Peyer's patch (tissue), 4 donors: ENCODE measurements at regions not wholly inside any gene's neighbourhood (a gene's known extent, or its start where the extent isn't known, plus 50 kb on each side); places are given as distances from the start of the nearest gene placed in this dataset.
A peak's percentile ranks its signal among the peaks of the same experiment; 100 is the strongest.

Source experiments
- DNase-seq, 3 donors: peaks; one replicate each; pipeline ENCODE4 v3.0.0-alpha.2; 2017 to 2019
- H3K27ac ChIP-seq, 4 donors: fragments of 200-600 bp; sonication (generic); one replicate each; pipeline ENCODE4 v1.5.1; 2016 to 2019
- H3K27me3 ChIP-seq, 2 donors: fragments of 200-600 bp; sonication (generic); one replicate each; pipeline ENCODE4 v1.5.1; 2019
- H3K36me3 ChIP-seq, 3 donors: fragments of 200-600 bp; sonication (generic); one replicate each; pipeline ENCODE4 v1.5.1; 2016 to 2019
- H3K4me1 ChIP-seq, 4 donors: fragments of 200-600 bp; sonication (generic); one replicate each; pipeline ENCODE4 v1.5.1; 2016 to 2019
- H3K4me3 ChIP-seq, 4 donors: fragments of 200-600 bp; sonication (generic); 1 replicate in 3 of 4; 2 replicates in 1 of 4; pipeline ENCODE4 v1.5.1; 2016 to 2019; ENCODE audit warnings: mild to moderate bottlenecking in 1 of 4
- H3K9me3 ChIP-seq, 4 donors: fragments of 200-600 bp; sonication (generic); one replicate each; pipeline ENCODE4 v1.5.1; 2016 to 2019; ENCODE audit warnings: mild to moderate bottlenecking in 1 of 4
- POLR2A ChIP-seq, 2 donors: fragments of 450-650 bp; IDR thresholded peaks; one replicate each; pipeline ENCODE4 v1.5.1; 2017; ENCODE audit warnings: antibody characterized with exemption in 2 of 2, mild to moderate bottlenecking in 2 of 2, moderate library complexity in 2 of 2
- TF ChIP-seq, protein P1 (sequence below), 6 experiments: fragments of 450-650 bp in 4 of 6; fragments of 200-600 bp in 2 of 6; sonication (generic) in 1 of 6; IDR thresholded peaks; one replicate each; pipeline ENCODE4 v1.5.1; 2017 to 2019; ENCODE audit warnings: antibody characterized with exemption in 6 of 6, mild to moderate bottlenecking in 3 of 6, moderate library complexity in 1 of 6

DNA sequence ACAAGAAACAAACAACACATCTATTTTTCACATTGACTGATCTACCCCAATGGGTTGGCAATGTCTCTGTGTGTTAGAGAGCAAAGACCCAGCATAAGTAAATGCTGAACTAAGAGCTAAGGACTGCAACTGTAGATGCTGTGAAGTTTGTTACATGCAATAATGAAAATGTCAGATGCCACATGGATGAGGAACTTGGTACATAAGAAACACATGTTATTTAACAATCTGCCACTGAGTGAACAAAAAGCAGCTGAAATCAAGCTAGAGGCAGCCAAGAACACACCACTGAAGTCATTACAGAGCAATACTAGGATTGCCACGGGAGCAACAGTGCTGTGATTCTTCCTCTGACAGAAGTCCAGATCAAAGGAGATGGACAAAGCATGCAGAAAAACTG, 389.4 kb downstream of the CDH2 start:
- H3K27ac ChIP-seq = no peak overlapping the region
- TF ChIP-seq, protein P1, sequence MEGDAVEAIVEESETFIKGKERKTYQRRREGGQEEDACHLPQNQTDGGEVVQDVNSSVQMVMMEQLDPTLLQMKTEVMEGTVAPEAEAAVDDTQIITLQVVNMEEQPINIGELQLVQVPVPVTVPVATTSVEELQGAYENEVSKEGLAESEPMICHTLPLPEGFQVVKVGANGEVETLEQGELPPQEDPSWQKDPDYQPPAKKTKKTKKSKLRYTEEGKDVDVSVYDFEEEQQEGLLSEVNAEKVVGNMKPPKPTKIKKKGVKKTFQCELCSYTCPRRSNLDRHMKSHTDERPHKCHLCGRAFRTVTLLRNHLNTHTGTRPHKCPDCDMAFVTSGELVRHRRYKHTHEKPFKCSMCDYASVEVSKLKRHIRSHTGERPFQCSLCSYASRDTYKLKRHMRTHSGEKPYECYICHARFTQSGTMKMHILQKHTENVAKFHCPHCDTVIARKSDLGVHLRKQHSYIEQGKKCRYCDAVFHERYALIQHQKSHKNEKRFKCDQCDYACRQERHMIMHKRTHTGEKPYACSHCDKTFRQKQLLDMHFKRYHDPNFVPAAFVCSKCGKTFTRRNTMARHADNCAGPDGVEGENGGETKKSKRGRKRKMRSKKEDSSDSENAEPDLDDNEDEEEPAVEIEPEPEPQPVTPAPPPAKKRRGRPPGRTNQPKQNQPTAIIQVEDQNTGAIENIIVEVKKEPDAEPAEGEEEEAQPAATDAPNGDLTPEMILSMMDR (IDR thresholded peaks at IDR 0.05) = no peak
- TF ChIP-seq POLR2A (IDR thresholded peaks at IDR 0.05) = no peak
- H3K4me1 ChIP-seq = no peaks in the 10 kb centered on the region
- H3K9me3 ChIP-seq = no peaks in the 10 kb centered on the region
- H3K27me3 ChIP-seq = no peaks in the 10 kb centered on the region
- H3K4me3 ChIP-seq = no peak overlapping the region
- H3K36me3 ChIP-seq = no peaks in the 10 kb centered on the region
- DNase-seq = no peak

DNA sequence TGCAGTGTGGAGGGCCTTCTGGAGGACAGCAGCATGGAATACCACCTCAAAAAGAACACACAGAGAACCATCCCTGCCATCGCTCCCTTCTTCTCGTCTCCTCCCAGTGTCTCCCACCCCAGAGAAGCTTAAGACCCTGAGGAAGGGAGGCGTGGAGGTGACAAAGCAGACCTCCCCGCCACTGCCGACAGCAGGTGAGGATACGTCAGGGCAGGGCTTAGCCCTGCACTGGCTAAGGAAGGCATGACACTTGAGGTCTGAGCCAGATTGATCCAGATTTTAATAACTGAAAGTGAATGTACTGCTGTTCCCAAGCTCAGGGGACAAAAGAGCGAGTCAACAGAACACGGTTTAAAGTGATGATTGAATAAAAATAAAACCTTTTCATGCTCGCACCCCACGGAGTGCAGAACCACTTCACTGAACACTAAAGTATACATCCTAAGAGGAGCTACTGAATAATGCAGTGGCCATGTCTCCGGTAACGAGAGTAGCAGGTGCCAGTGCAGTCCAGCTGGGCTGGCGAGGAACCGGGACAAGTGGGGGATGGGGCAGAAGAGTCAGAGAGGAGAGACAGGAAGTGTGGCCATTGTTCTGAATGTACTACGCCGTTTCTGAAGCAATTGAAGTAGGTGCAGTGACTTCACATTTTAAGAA, 391.0 kb downstream of the CDH2 start:
- H3K4me1 ChIP-seq = no peaks in the 10 kb centered on the region
- H3K36me3 ChIP-seq = no peaks in the 10 kb centered on the region
- no peaks in the 10 kb centered on the region for H3K27me3 ChIP-seq
- no peak overlapping the region for H3K27ac ChIP-seq
- no peak overlapping the region for H3K4me3 ChIP-seq
- no peak for TF ChIP-seq POLR2A (IDR thresholded peaks at IDR 0.05)
- TF ChIP-seq, protein P1 (IDR thresholded peaks at IDR 0.05) = no peak
- DNase-seq = no peak
- no peaks in the 10 kb centered on the region for H3K9me3 ChIP-seq

DNA sequence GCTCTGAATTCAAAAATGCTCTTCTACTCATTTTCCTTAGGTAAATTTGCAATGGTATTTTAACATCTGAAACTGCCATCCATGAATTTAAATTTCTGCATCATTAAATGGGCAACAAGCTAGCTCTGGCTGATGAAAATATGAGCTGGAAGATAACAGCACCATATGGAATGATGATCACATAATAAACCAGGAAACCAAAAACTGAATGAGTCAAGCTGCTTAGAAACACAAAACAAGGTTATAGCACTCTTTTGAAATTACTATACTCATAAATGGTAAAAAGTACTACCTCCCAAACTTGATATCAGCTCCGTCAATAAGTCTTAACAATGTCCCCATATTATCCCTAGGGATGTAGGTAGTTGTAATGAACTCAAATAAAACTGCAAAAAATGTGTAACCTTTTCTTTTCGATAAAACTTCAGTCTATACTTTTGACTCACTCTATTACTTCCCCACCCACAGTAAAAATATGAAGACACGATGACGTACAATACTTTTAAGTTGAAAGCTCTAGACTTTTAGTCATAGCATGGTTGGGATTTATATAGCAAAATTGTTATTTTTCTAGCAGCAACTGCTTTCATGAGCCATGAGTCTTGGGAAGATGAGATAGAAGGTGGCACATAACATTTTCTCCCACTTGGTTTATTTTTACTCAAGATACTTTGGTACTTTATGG, 396.7 kb downstream of the CDH2 start:
- DNase-seq = no peak
- no peaks in the 10 kb centered on the region for H3K4me1 ChIP-seq
- no peak overlapping the region for H3K27ac ChIP-seq
- no peaks in the 10 kb centered on the region for H3K27me3 ChIP-seq
- no peak overlapping the region for H3K4me3 ChIP-seq
- H3K9me3 ChIP-seq = no peaks in the 10 kb centered on the region
- no peaks in the 10 kb centered on the region for H3K36me3 ChIP-seq
- TF ChIP-seq POLR2A (IDR thresholded peaks at IDR 0.05) = no peak
- TF ChIP-seq, protein P1 (IDR thresholded peaks at IDR 0.05) = no peak

DNA sequence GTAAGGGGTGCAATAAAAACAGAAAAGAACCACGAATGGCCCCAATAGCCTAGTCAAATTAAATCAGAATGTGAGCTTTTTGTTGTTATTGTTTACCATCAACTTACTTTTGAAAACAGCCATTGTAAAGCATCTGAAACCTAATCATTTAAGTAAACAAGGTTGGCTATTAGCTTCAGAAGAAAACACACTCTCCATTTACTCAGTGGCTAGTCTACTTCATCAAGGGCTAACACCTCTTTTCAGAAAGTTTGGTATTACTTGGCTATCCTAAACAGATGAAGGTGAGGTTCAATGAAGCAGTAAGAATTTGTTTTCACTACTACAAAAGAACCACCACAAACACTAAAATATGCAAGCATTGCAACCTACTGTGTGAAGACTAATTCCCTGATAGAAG, 398.0 kb downstream of the CDH2 start:
- no peak for DNase-seq
- Histone ChIP-seq H3K27me3 (no peaks in the 10 kb centered on the region), H3K4me1 (no peaks in the 10 kb centered on the region), H3K9me3 (no peaks in the 10 kb centered on the region), H3K36me3 (no peaks in the 10 kb centered on the region), H3K27ac (no peak overlapping the region), H3K4me3 (no peak overlapping the region)
- TF ChIP-seq POLR2A (IDR thresholded peaks at IDR 0.05) = no peak
- TF ChIP-seq, protein P1 (IDR thresholded peaks at IDR 0.05) = no peak

DNA sequence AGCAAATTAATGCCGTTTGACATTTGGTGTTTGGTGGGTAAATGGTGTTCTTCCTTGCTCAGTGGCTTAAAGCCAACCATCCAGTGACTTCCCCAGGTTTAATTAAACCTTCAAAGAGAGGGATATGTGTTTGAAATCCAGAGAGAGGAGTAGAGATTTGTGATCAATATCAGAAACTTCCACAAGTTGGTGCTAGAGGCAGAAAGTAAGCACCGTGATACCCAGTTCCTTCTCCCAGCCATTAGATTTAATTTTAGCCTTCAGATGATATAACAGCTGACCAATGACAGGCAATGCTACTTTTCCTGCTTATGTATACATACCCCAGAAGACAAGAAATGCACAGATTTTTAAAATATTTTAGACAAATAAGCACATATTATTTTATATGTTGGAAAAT, 398.5 kb downstream of the CDH2 start:
- no peaks in the 10 kb centered on the region for H3K27me3 ChIP-seq
- no peak for DNase-seq
- H3K9me3 ChIP-seq = no peaks in the 10 kb centered on the region
- H3K36me3 ChIP-seq = no peaks in the 10 kb centered on the region
- H3K27ac ChIP-seq = no peak overlapping the region
- no peaks in the 10 kb centered on the region for H3K4me1 ChIP-seq
- no peak for TF ChIP-seq POLR2A (IDR thresholded peaks at IDR 0.05)
- TF ChIP-seq, protein P1 (IDR thresholded peaks at IDR 0.05) = peak in 1 of 6 experiments; percentile 7
- H3K4me3 ChIP-seq = no peak overlapping the region
